A673 (cell line): ENCODE measurements at regions not wholly inside any gene's neighbourhood (a gene's known extent, or its start where the extent isn't known, plus 50 kb on each side); places are given as distances from the start of the nearest gene placed in this dataset.

Experiments
- CTCF ChIP-seq: fragments of 300-800, 200-600 bp; sonication (generic); conservative IDR thresholded peaks from 2 replicates; pipeline ENCODE4 v1.5.1; 2017; ENCODE audit warnings: low read depth, mild to moderate bottlenecking, antibody characterized with exemption, low read length, moderate library complexity, mixed read lengths
- EZH2 ChIP-seq: fragments of 200-600 bp; sonication (generic); IDR thresholded peaks from 2 replicates; pipeline ENCODE4 v1.6.1; 2017; ENCODE audit warnings: borderline replicate concordance, low read depth, mild to moderate bottlenecking, mixed read lengths, antibody characterized with exemption, low read length; ENCODE audit not compliant: poor library complexity, severe bottlenecking

- no peak for TF ChIP-seq CTCF
- no peak for TF ChIP-seq EZH2
These were observed 155.0 kb downstream of the TMEM200A start for GRCh38 chr6:130520801-130521200.
